SU-DHL-6 (cell line): ENCODE measurements at regions not wholly inside any gene's neighbourhood (a gene's known extent, or its start where the extent isn't known, plus 50 kb on each side); places are given as distances from the start of the nearest gene placed in this dataset.

Source experiments
- H2AFZ ChIP-seq: fragments of 200-600 bp; sonication (generic); 2 replicates; pipeline ENCODE4 v1.6.1; 2014; ENCODE audit warnings: low read depth, mild to moderate bottlenecking, moderate library complexity, mixed read lengths, antibody characterized with exemption, low read length; ENCODE audit not compliant: severe bottlenecking
- H3F3A ChIP-seq: fragments of 200-600 bp; shearing (Covaris generic); 2 replicates; pipeline ENCODE4 v1.6.0; 2016; ENCODE audit warnings: antibody characterized with exemption, mild to moderate bottlenecking; ENCODE audit not compliant: insufficient read depth
- H3K27ac ChIP-seq: fragments of 200-600 bp; sonication (generic); 2 replicates; pipeline ENCODE4 v1.5.1; 2016; ENCODE audit warnings: low read depth, mild to moderate bottlenecking, low read length, moderate library complexity, mixed read lengths
- H3K27me3 ChIP-seq: fragments of 200-600 bp; sonication (generic), shearing (Covaris generic); 2 replicates; pipeline ENCODE4 v1.6.0; 2014; ENCODE audit warnings: mild to moderate bottlenecking, low read length
- H3K36me3 ChIP-seq: fragments of 200-600 bp; sonication (generic); 2 replicates; pipeline ENCODE4 v1.6.1; 2014; ENCODE audit warnings: mild to moderate bottlenecking, low read length, mixed read lengths
- H3K4me2 ChIP-seq: fragments of 300-600, 200-600 bp; shearing (Covaris generic), sonication (generic); 2 replicates; pipeline ENCODE4 v1.6.0; 2014; ENCODE audit warnings: low read length, low read depth, mild to moderate bottlenecking; ENCODE audit not compliant: poor library complexity, severe bottlenecking
- H3K4me3 ChIP-seq: fragments of 200-600 bp; sonication (generic); 2 replicates; pipeline ENCODE4 v1.5.1; 2014; ENCODE audit warnings: antibody characterized with exemption, low read length, mild to moderate bottlenecking, mixed read lengths; ENCODE audit not compliant: insufficient read depth, poor library complexity, severe bottlenecking
- H3K79me2 ChIP-seq: fragments of 200-600 bp; sonication (generic); 2 replicates; pipeline ENCODE4 v1.6.1; 2014; ENCODE audit warnings: mild to moderate bottlenecking, low read length, moderate library complexity; ENCODE audit not compliant: insufficient read depth
- H3K9ac ChIP-seq: fragments of 200-600 bp; sonication (generic); 2 replicates; pipeline ENCODE4 v1.7.0; 2014; ENCODE audit warnings: mild to moderate bottlenecking, low read length
- H3K9me2 ChIP-seq: fragments of 200-600 bp; sonication (generic); replicated peaks from 2 replicates; pipeline ENCODE4 v1.6.1; 2014; ENCODE audit warnings: low read length; ENCODE audit not compliant: insufficient read depth
- H3K9me3 ChIP-seq: fragments of 200-600 bp; sonication (generic); 2 replicates; pipeline ENCODE4 v1.6.1; 2014; ENCODE audit warnings: low read length, mixed read lengths; ENCODE audit not compliant: insufficient read depth
- H4K20me1 ChIP-seq: fragments of 200-600 bp; sonication (generic); 2 replicates; pipeline ENCODE4 v1.6.1; 2014; ENCODE audit warnings: low read depth, mild to moderate bottlenecking, antibody characterized with exemption, low read length, moderate library complexity, mixed read lengths
- CTCF ChIP-seq: fragments of 200-600 bp; sonication (generic); IDR thresholded peaks from one replicate; pipeline ENCODE4 v1.5.1; 2017; ENCODE audit warnings: antibody characterized with exemption, mild to moderate bottlenecking, low read length, moderate library complexity; ENCODE audit not compliant: insufficient read depth, poor library complexity, severe bottlenecking
- EZH2phosphoT487 ChIP-seq: fragments of 200-600 bp; sonication (generic), shearing (Covaris generic); conservative IDR thresholded peaks from 2 replicates; pipeline ENCODE4 v1.6.1; 2018; ENCODE audit warnings: mild to moderate bottlenecking, antibody characterized with exemption, low read length, moderate library complexity, mixed read lengths

GRCh38 chr4:115873048-115873447 is 759.6 kb upstream of the NDST4 start:
- TF ChIP-seq CTCF, result no peak
- no peak for TF ChIP-seq EZH2phosphoT487
- no peaks in the 10 kb centered on the region for H4K20me1 ChIP-seq
- H3K9me3 ChIP-seq, result no peaks in the 10 kb centered on the region
- no peaks in the 10 kb centered on the region for H3K36me3 ChIP-seq
- H3K4me2 ChIP-seq, result no peak overlapping the region
- H3K4me3 ChIP-seq, result no peak overlapping the region
- H3K9ac ChIP-seq, result no peak overlapping the region
- H2AFZ ChIP-seq, result no peak overlapping the region
- no peaks in the 10 kb centered on the region for H3K27me3 ChIP-seq
- no peaks in the 10 kb centered on the region for H3F3A ChIP-seq
- H3K79me2 ChIP-seq, result no peaks in the 10 kb centered on the region
- H3K27ac ChIP-seq, result no peak overlapping the region
- no peaks in the 10 kb centered on the region for H3K9me2 ChIP-seq

- H3K27ac ChIP-seq, result no peak overlapping the region
- no peak overlapping the region for H3K4me3 ChIP-seq
- no peaks in the 10 kb centered on the region for H3K9me3 ChIP-seq
- TF ChIP-seq EZH2phosphoT487 (no peak), CTCF (no peak)
- no peak overlapping the region for H3K4me2 ChIP-seq
- no peaks in the 10 kb centered on the region for H3F3A ChIP-seq
- no peak overlapping the region for H3K9ac ChIP-seq
- no peak overlapping the region for H2AFZ ChIP-seq
- no peaks in the 10 kb centered on the region for H3K36me3 ChIP-seq
- no peaks in the 10 kb centered on the region for H3K27me3 ChIP-seq
- no peaks in the 10 kb centered on the region for H3K79me2 ChIP-seq
- H3K9me2 ChIP-seq, result no peaks in the 10 kb centered on the region
- H4K20me1 ChIP-seq, result no peaks in the 10 kb centered on the region
These were observed 758.2 kb upstream of the NDST4 start for GRCh38 chr4:115871596-115871995.

GRCh38 chr4:115866364-115866896 is 753.0 kb upstream of the NDST4 start:
- H2AFZ ChIP-seq, result peak overlapping the region; percentile 54
- no peaks in the 10 kb centered on the region for H3K9me3 ChIP-seq
- H3K79me2 ChIP-seq, result no peaks in the 10 kb centered on the region
- H3K36me3 ChIP-seq, result no peaks in the 10 kb centered on the region
- no peak overlapping the region for H3K9ac ChIP-seq
- no peaks in the 10 kb centered on the region for H3K27me3 ChIP-seq
- H3K27ac ChIP-seq, result no peak overlapping the region
- no peak overlapping the region for H3K4me2 ChIP-seq
- H3K9me2 ChIP-seq, result no peaks in the 10 kb centered on the region
- TF ChIP-seq EZH2phosphoT487, result no peak
- TF ChIP-seq CTCF, result no peak
- H3K4me3 ChIP-seq, result no peak overlapping the region
- H3F3A ChIP-seq, result no peaks in the 10 kb centered on the region
- no peaks in the 10 kb centered on the region for H4K20me1 ChIP-seq
